ENCODE measurements at regions not wholly inside any gene's neighbourhood (a gene's known extent, or its start where the extent isn't known, plus 50 kb on each side); places are given as distances from the start of the nearest gene placed in this dataset.

DNA sequence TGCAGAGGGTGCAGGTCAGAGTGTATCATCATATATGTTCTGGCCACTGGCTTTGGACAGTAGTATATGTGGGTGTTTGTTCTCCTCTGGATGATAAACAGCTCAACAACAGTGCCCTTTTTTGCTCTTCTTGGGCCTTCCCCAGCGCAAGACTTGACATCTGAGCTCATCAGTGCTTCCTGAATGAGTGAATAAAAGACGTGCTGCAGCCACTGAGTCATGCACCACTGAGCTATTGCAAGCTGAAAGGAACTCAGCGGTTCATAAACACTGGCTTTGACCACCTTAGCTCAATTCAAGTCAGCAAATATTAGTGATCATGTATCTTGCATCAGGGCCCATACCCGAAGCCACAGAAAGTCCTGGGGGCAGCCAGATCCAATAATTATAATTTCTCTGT, 105.3 kb upstream of the KCNG1 start:
- Histone ChIP-seq H4K20me1 (ENCODE audit: control insufficient read depth, insufficient read depth, low read length, poor library complexity, severe bottlenecking) (no peaks in the 10 kb centered on the region), H2AFZ (ENCODE audit: insufficient read depth, low read depth, low read length, poor library complexity, severe bottlenecking) (no peak overlapping the region), H3K79me2 (ENCODE audit: control insufficient read depth, insufficient read depth, low read length) (no peaks in the 10 kb centered on the region), H3K36me3 (replicated peaks in 1 of 2; ENCODE audit: control extremely low read depth in 1 of 2, control insufficient read depth in 1 of 2, extremely low read depth in 1 of 2, insufficient read depth in 2 of 2, low read length in 1 of 2) (no peaks in the 10 kb centered on the region), H3K9ac (ENCODE audit: low read length) (peak overlapping the region; percentile 4), H3K4me3 (ENCODE audit: control extremely low read depth in 1 of 5, extremely low read depth in 1 of 5, insufficient read depth in 1 of 5, low read depth in 2 of 5, low read length in 4 of 5) (no peak overlapping the region), H3K4me1 (ENCODE audit: control insufficient read depth in 2 of 2, insufficient read depth in 2 of 2, low read length in 2 of 2) (peaks cover 54 to 57% of the 10 kb centered on the region in 2 donors), H3K27ac (ENCODE audit: low read length in 2 of 2) (peak overlapping the region; percentile 35 to 42), H3K9me3 (ENCODE audit: control extremely low read depth in 1 of 3, control insufficient read depth in 2 of 3, insufficient read depth in 1 of 3, low read length in 2 of 3) (no peaks in the 10 kb centered on the region), H3K27me3 (replicated peaks in 1 of 4; ENCODE audit: control extremely low read depth in 1 of 4, control insufficient read depth in 3 of 4, insufficient read depth in 4 of 4, low read length in 3 of 4) (peaks cover 0 to 8% (median 2%) of the 10 kb centered on the region in 4 experiments), H3K4me2 (replicated peaks; ENCODE audit: low read depth, low read length, poor library complexity, severe bottlenecking) (peak overlapping the region; percentile 44)
- peak overlapping the region; percentile 56 for H3K4me3 Mint-ChIP-seq
- TF ChIP-seq EZH2 (IDR thresholded peaks at IDR 0.05; ENCODE audit: borderline replicate concordance, insufficient read depth, low read depth, low read length, poor library complexity, severe bottlenecking): no peak
- TF ChIP-seq, protein P1, sequence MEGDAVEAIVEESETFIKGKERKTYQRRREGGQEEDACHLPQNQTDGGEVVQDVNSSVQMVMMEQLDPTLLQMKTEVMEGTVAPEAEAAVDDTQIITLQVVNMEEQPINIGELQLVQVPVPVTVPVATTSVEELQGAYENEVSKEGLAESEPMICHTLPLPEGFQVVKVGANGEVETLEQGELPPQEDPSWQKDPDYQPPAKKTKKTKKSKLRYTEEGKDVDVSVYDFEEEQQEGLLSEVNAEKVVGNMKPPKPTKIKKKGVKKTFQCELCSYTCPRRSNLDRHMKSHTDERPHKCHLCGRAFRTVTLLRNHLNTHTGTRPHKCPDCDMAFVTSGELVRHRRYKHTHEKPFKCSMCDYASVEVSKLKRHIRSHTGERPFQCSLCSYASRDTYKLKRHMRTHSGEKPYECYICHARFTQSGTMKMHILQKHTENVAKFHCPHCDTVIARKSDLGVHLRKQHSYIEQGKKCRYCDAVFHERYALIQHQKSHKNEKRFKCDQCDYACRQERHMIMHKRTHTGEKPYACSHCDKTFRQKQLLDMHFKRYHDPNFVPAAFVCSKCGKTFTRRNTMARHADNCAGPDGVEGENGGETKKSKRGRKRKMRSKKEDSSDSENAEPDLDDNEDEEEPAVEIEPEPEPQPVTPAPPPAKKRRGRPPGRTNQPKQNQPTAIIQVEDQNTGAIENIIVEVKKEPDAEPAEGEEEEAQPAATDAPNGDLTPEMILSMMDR (IDR thresholded peaks at IDR 0.05): no peak
- H3K27me3 Mint-ChIP-seq: peaks cover 10% of the 10 kb centered on the region
- ATAC-seq (ENCODE audit: low read depth): peak; percentile 78
- ChIA-PET POLR2A (no interaction called here), CTCF (interaction anchor here (0.9 to 1.0 kb wide), 2 partner anchors 77 to 136 kb away, joined by 3 read pairs; no protein-coding TSS in a partner anchor)
- intact Hi-C loops (cut with micrococcal nuclease): no loop called here
- peaks cover 36% of the 10 kb centered on the region for H3K4me1 Mint-ChIP-seq
- H3K27ac Mint-ChIP-seq: peak overlapping the region; percentile 75
- 31% methylated on average over 3 of the region's 4 CpGs for WGBS (ENCODE audit: insufficient coverage)
- peak; percentile 66 for DNase-seq
- no peaks in the 10 kb centered on the region for H3K9me3 Mint-ChIP-seq (ENCODE audit: insufficient read depth)

DNA sequence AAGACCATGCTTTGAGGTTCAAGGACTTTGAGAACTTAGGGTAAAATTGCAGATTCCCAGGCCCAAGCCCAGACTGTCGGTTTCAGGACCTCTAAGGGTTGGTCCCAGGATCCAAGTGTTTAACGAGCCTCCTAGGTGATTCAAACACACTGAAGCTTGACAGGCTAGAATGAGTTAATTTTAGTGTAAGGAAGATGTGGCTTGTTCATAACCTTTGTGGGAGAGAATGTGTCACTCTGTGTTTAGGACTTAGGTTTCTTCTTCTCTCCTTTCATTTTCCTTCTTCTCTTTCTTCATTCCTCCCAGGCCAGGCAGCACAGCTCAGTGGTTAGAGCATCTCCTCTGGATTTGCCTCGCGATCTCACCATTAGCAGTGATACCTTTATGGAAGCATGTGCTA, 104.8 kb upstream of the KCNG1 start:
- intact Hi-C loops (cut with micrococcal nuclease): no loop called here
- H3K4me1 Mint-ChIP-seq: peaks cover 39% of the 10 kb centered on the region

More for the DNA sequence above, 104.8 kb upstream of the KCNG1 start:
- Mint-ChIP-seq H3K9me3 (ENCODE audit: insufficient read depth) (no peaks in the 10 kb centered on the region), H3K27ac (peak overlapping the region; percentile 75), H3K4me3 (peak overlapping the region; percentile 56), H3K27me3 (peaks cover 14% of the 10 kb centered on the region)
- H3K4me3 ChIP-seq (ENCODE audit: control extremely low read depth in 1 of 5, extremely low read depth in 1 of 5, insufficient read depth in 1 of 5, low read depth in 2 of 5, low read length in 4 of 5): no peak overlapping the region
- peaks cover 0 to 8% (median 2%) of the 10 kb centered on the region in 4 experiments for H3K27me3 ChIP-seq (replicated peaks in 1 of 4; ENCODE audit: control extremely low read depth in 1 of 4, control insufficient read depth in 3 of 4, insufficient read depth in 4 of 4, low read length in 3 of 4)
- DNase-seq: no peak
- H3K4me2 ChIP-seq (replicated peaks; ENCODE audit: low read depth, low read length, poor library complexity, severe bottlenecking): peak overlapping the region; percentile 44
- 85% methylated on average over 3 of the region's 4 CpGs for WGBS (ENCODE audit: insufficient coverage)
- H2AFZ ChIP-seq (ENCODE audit: insufficient read depth, low read depth, low read length, poor library complexity, severe bottlenecking): no peak overlapping the region
- ChIA-PET POLR2A (no interaction called here), CTCF (interaction anchor here (0.9 to 1.0 kb wide), 2 partner anchors 77 to 135 kb away, joined by 3 read pairs; no protein-coding TSS in a partner anchor)
- H3K79me2 ChIP-seq (ENCODE audit: control insufficient read depth, insufficient read depth, low read length): no peaks in the 10 kb centered on the region
- ATAC-seq (ENCODE audit: low read depth): no peak
- H3K9me3 ChIP-seq (ENCODE audit: control extremely low read depth in 1 of 3, control insufficient read depth in 2 of 3, insufficient read depth in 1 of 3, low read length in 2 of 3): no peaks in the 10 kb centered on the region
- H3K27ac ChIP-seq (ENCODE audit: low read length in 2 of 2): peak overlapping the region; percentile 35 to 42
- H3K36me3 ChIP-seq (replicated peaks in 1 of 2; ENCODE audit: control extremely low read depth in 1 of 2, control insufficient read depth in 1 of 2, extremely low read depth in 1 of 2, insufficient read depth in 2 of 2, low read length in 1 of 2): no peaks in the 10 kb centered on the region
- no peak overlapping the region for H3K9ac ChIP-seq (ENCODE audit: low read length)
- peaks cover 56 to 59% of the 10 kb centered on the region in 2 donors for H3K4me1 ChIP-seq (ENCODE audit: control insufficient read depth in 2 of 2, insufficient read depth in 2 of 2, low read length in 2 of 2)
- H4K20me1 ChIP-seq (ENCODE audit: control insufficient read depth, insufficient read depth, low read length, poor library complexity, severe bottlenecking): no peaks in the 10 kb centered on the region
- no peak for TF ChIP-seq EZH2 (IDR thresholded peaks at IDR 0.05; ENCODE audit: borderline replicate concordance, insufficient read depth, low read depth, low read length, poor library complexity, severe bottlenecking)
- TF ChIP-seq, protein P1 (IDR thresholded peaks at IDR 0.05): no peak
